ENCODE measurements at regions not wholly inside any gene's neighbourhood (a gene's known extent, or its start where the extent isn't known, plus 50 kb on each side); places are given as distances from the start of the nearest gene placed in this dataset.

DNA sequence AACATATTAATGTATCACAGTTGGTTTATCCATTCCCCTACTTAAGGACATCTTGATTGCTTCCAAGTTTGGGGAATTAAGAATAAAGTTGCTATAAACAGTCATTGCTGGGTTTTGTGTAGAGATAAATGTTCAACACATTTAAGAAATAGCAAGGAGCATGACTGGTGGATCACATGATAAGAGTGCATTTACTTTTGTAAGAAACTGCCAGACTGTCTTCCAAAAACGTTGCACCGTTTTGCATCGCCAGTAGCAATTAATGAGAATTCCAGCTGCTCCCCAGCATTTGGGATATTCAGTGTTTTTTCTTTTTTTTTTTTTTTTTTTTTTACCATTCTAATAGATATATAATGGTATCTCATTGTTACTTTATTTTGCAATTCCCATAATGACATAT, 695.7 kb upstream of the GJE1 start:
- no peaks in the 10 kb centered on the region for H3K27me3 ChIP-seq (ENCODE audit: low read depth, low read length)
- H3K4me3 ChIP-seq (ENCODE audit: low read depth in 1 of 2, low read length in 2 of 2): no peak overlapping the region
- H3K4me1 ChIP-seq (ENCODE audit: control insufficient read depth in 1 of 2, insufficient read depth in 2 of 2, low read length in 2 of 2): no peaks in the 10 kb centered on the region
- no peaks in the 10 kb centered on the region for H3K9me3 ChIP-seq (ENCODE audit: control insufficient read depth in 1 of 2, low read length in 2 of 2)
- no peak overlapping the region for H3K27ac ChIP-seq (ENCODE audit: low read length)
- no peaks in the 10 kb centered on the region for H3K36me3 ChIP-seq (ENCODE audit: control insufficient read depth in 1 of 2, insufficient read depth in 2 of 2, low read length in 2 of 2)

GRCh38 chr6:141426400-141426980, 706.2 kb upstream of the GJE1 start:
- H3K4me3 ChIP-seq (ENCODE audit: low read depth in 1 of 2, low read length in 2 of 2): no peak overlapping the region
- H3K27ac ChIP-seq (ENCODE audit: low read length): no peak overlapping the region
- H3K4me1 ChIP-seq (ENCODE audit: control insufficient read depth in 1 of 2, insufficient read depth in 2 of 2, low read length in 2 of 2): no peaks in the 10 kb centered on the region
- no peaks in the 10 kb centered on the region for H3K27me3 ChIP-seq (ENCODE audit: low read depth, low read length)
- H3K9me3 ChIP-seq (ENCODE audit: control insufficient read depth in 1 of 2, low read length in 2 of 2): peaks cover 0 to 4% of the 10 kb centered on the region in 2 donors
- no peaks in the 10 kb centered on the region for H3K36me3 ChIP-seq (ENCODE audit: control insufficient read depth in 1 of 2, insufficient read depth in 2 of 2, low read length in 2 of 2)

GRCh38 chr6:141421378-141421777, 711.3 kb upstream of the GJE1 start:
- no peaks in the 10 kb centered on the region for H3K27me3 ChIP-seq (ENCODE audit: low read depth, low read length)
- no peaks in the 10 kb centered on the region for H3K36me3 ChIP-seq (ENCODE audit: control insufficient read depth in 1 of 2, insufficient read depth in 2 of 2, low read length in 2 of 2)
- H3K4me1 ChIP-seq (ENCODE audit: control insufficient read depth in 1 of 2, insufficient read depth in 2 of 2, low read length in 2 of 2): no peaks in the 10 kb centered on the region
- peaks cover 0 to 4% of the 10 kb centered on the region in 2 donors for H3K9me3 ChIP-seq (ENCODE audit: control insufficient read depth in 1 of 2, low read length in 2 of 2)
- H3K27ac ChIP-seq (ENCODE audit: low read length): no peak overlapping the region
- no peak overlapping the region for H3K4me3 ChIP-seq (ENCODE audit: low read depth in 1 of 2, low read length in 2 of 2)

DNA sequence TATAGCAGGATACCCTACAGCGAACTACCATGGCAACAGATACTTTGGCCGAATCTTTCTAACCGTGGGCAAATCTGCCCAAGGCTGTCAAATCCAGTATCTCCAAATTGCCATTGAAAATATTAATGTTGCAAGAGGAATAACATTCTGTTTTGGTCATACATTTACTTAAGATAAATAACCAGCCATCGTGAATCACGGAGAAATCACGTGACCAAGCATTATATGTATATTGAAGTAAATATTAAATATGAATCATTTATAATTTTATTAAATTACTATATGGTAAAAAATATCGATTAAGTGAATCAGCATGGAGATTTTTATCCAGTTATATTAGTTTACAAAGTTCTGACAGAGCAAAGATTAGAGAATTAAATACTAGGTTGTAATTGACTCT, 714.6 kb upstream of the GJE1 start:
- Histone ChIP-seq H3K27me3 (ENCODE audit: low read depth, low read length) (no peaks in the 10 kb centered on the region), H3K4me1 (ENCODE audit: control insufficient read depth in 1 of 2, insufficient read depth in 2 of 2, low read length in 2 of 2) (no peaks in the 10 kb centered on the region), H3K36me3 (ENCODE audit: control insufficient read depth in 1 of 2, insufficient read depth in 2 of 2, low read length in 2 of 2) (no peaks in the 10 kb centered on the region), H3K9me3 (ENCODE audit: control insufficient read depth in 1 of 2, low read length in 2 of 2) (no peaks in the 10 kb centered on the region), H3K27ac (ENCODE audit: low read length) (no peak overlapping the region), H3K4me3 (ENCODE audit: low read depth in 1 of 2, low read length in 2 of 2) (no peak overlapping the region)

GRCh38 chr6:141415896-141416295, 716.8 kb upstream of the GJE1 start:
- Histone ChIP-seq H3K36me3 (ENCODE audit: control insufficient read depth in 1 of 2, insufficient read depth in 2 of 2, low read length in 2 of 2) (no peaks in the 10 kb centered on the region), H3K27me3 (ENCODE audit: low read depth, low read length) (no peaks in the 10 kb centered on the region), H3K4me3 (ENCODE audit: low read depth in 1 of 2, low read length in 2 of 2) (no peak overlapping the region), H3K27ac (ENCODE audit: low read length) (no peak overlapping the region), H3K4me1 (ENCODE audit: control insufficient read depth in 1 of 2, insufficient read depth in 2 of 2, low read length in 2 of 2) (no peaks in the 10 kb centered on the region), H3K9me3 (ENCODE audit: control insufficient read depth in 1 of 2, low read length in 2 of 2) (no peaks in the 10 kb centered on the region)

GRCh38 chr6:141413196-141413595, 719.5 kb upstream of the GJE1 start:
- no peaks in the 10 kb centered on the region for H3K4me1 ChIP-seq (ENCODE audit: control insufficient read depth in 1 of 2, insufficient read depth in 2 of 2, low read length in 2 of 2)
- no peak overlapping the region for H3K27ac ChIP-seq (ENCODE audit: low read length)
- no peaks in the 10 kb centered on the region for H3K36me3 ChIP-seq (ENCODE audit: control insufficient read depth in 1 of 2, insufficient read depth in 2 of 2, low read length in 2 of 2)
- H3K4me3 ChIP-seq (ENCODE audit: low read depth in 1 of 2, low read length in 2 of 2): no peak overlapping the region
- no peaks in the 10 kb centered on the region for H3K27me3 ChIP-seq (ENCODE audit: low read depth, low read length)
- peaks cover 10 to 18% of the 10 kb centered on the region in 2 donors for H3K9me3 ChIP-seq (ENCODE audit: control insufficient read depth in 1 of 2, low read length in 2 of 2)

GRCh38 chr6:141406761-141407160, 726.0 kb upstream of the GJE1 start:
- Histone ChIP-seq H3K9me3 (ENCODE audit: control insufficient read depth in 1 of 2, low read length in 2 of 2) (peaks cover 10 to 21% of the 10 kb centered on the region in 2 donors), H3K4me1 (ENCODE audit: control insufficient read depth in 1 of 2, insufficient read depth in 2 of 2, low read length in 2 of 2) (no peaks in the 10 kb centered on the region), H3K27ac (ENCODE audit: low read length) (no peak overlapping the region), H3K36me3 (ENCODE audit: control insufficient read depth in 1 of 2, insufficient read depth in 2 of 2, low read length in 2 of 2) (no peaks in the 10 kb centered on the region), H3K27me3 (ENCODE audit: low read depth, low read length) (no peaks in the 10 kb centered on the region), H3K4me3 (ENCODE audit: low read depth in 1 of 2, low read length in 2 of 2) (no peak overlapping the region)

DNA sequence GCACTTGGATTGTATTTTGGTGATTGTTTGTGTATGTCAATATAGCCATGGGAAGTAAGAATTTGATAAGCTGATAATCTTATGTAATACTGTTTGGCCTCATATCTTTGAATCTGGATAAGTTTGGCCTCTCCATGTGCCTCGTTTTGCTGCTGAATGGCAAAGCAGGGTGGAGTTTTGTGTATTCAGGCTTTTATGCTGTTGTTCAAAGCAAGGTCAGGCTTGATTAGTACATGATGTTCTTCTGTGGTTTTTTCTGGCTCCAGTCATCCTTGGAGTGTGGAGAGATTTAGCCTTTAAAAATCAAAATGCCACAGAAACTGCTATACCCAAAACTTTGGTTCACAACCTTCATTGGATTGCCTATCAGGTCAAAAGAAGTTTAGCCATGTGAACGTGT, 728.9 kb upstream of the GJE1 start:
- H3K36me3 ChIP-seq (ENCODE audit: control insufficient read depth in 1 of 2, insufficient read depth in 2 of 2, low read length in 2 of 2): no peaks in the 10 kb centered on the region
- peaks cover 6 to 9% of the 10 kb centered on the region in 2 donors for H3K9me3 ChIP-seq (ENCODE audit: control insufficient read depth in 1 of 2, low read length in 2 of 2)
- no peaks in the 10 kb centered on the region for H3K4me1 ChIP-seq (ENCODE audit: control insufficient read depth in 1 of 2, insufficient read depth in 2 of 2, low read length in 2 of 2)
- H3K4me3 ChIP-seq (ENCODE audit: low read depth in 1 of 2, low read length in 2 of 2): no peak overlapping the region
- no peak overlapping the region for H3K27ac ChIP-seq (ENCODE audit: low read length)
- no peaks in the 10 kb centered on the region for H3K27me3 ChIP-seq (ENCODE audit: low read depth, low read length)

DNA sequence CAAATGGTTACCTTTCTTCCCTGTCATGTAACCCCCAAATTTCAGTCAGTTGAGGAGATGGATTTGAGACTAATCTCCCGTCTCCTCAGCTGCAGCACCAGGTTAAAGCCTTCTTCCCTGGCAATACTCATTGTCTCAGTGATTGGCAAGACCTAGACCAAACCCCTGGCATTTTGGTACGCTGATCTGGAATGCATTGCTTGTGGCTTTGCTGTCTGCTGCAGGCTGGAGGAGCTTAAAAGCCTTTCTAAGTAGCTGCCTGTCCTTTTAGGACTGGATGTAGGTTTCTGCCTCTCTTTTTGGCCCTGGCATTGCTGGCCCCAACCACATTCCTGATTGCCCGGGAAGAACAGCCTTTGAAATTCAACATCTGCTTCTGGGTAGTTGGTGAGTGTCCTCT, 729.6 kb upstream of the GJE1 start:
- H3K4me1 ChIP-seq (ENCODE audit: control insufficient read depth in 1 of 2, insufficient read depth in 2 of 2, low read length in 2 of 2): no peaks in the 10 kb centered on the region
- H3K9me3 ChIP-seq (ENCODE audit: control insufficient read depth in 1 of 2, low read length in 2 of 2): peaks cover 0 to 2% of the 10 kb centered on the region in 2 donors
- no peak overlapping the region for H3K4me3 ChIP-seq (ENCODE audit: low read depth in 1 of 2, low read length in 2 of 2)
- no peaks in the 10 kb centered on the region for H3K27me3 ChIP-seq (ENCODE audit: low read depth, low read length)
- no peaks in the 10 kb centered on the region for H3K36me3 ChIP-seq (ENCODE audit: control insufficient read depth in 1 of 2, insufficient read depth in 2 of 2, low read length in 2 of 2)
- no peak overlapping the region for H3K27ac ChIP-seq (ENCODE audit: low read length)

GRCh38 chr6:141402489-141402888, 730.2 kb upstream of the GJE1 start:
- Histone ChIP-seq H3K36me3 (ENCODE audit: control insufficient read depth in 1 of 2, insufficient read depth in 2 of 2, low read length in 2 of 2) (no peaks in the 10 kb centered on the region), H3K9me3 (ENCODE audit: control insufficient read depth in 1 of 2, low read length in 2 of 2) (no peaks in the 10 kb centered on the region), H3K27ac (ENCODE audit: low read length) (no peak overlapping the region), H3K4me1 (ENCODE audit: control insufficient read depth in 1 of 2, insufficient read depth in 2 of 2, low read length in 2 of 2) (no peaks in the 10 kb centered on the region), H3K27me3 (ENCODE audit: low read depth, low read length) (no peaks in the 10 kb centered on the region), H3K4me3 (ENCODE audit: low read depth in 1 of 2, low read length in 2 of 2) (no peak overlapping the region)

GRCh38 chr6:141401851-141402250, 730.9 kb upstream of the GJE1 start:
- Histone ChIP-seq H3K4me1 (ENCODE audit: control insufficient read depth in 1 of 2, insufficient read depth in 2 of 2, low read length in 2 of 2) (no peaks in the 10 kb centered on the region), H3K36me3 (ENCODE audit: control insufficient read depth in 1 of 2, insufficient read depth in 2 of 2, low read length in 2 of 2) (no peaks in the 10 kb centered on the region), H3K27ac (ENCODE audit: low read length) (no peak overlapping the region), H3K27me3 (ENCODE audit: low read depth, low read length) (no peaks in the 10 kb centered on the region), H3K4me3 (ENCODE audit: low read depth in 1 of 2, low read length in 2 of 2) (no peak overlapping the region), H3K9me3 (ENCODE audit: control insufficient read depth in 1 of 2, low read length in 2 of 2) (no peaks in the 10 kb centered on the region)

- Histone ChIP-seq H3K9me3 (ENCODE audit: control insufficient read depth in 1 of 2, low read length in 2 of 2) (no peaks in the 10 kb centered on the region), H3K4me3 (ENCODE audit: low read depth in 1 of 2, low read length in 2 of 2) (no peak overlapping the region), H3K27ac (ENCODE audit: low read length) (no peak overlapping the region), H3K27me3 (ENCODE audit: low read depth, low read length) (no peaks in the 10 kb centered on the region), H3K4me1 (ENCODE audit: control insufficient read depth in 1 of 2, insufficient read depth in 2 of 2, low read length in 2 of 2) (no peaks in the 10 kb centered on the region), H3K36me3 (ENCODE audit: control insufficient read depth in 1 of 2, insufficient read depth in 2 of 2, low read length in 2 of 2) (no peaks in the 10 kb centered on the region)
These were observed 731.6 kb upstream of the GJE1 start for GRCh38 chr6:141401168-141401567.
